Medulla oblongata (tissue), 1 donor: ENCODE measurements at regions not wholly inside any gene's neighbourhood (a gene's known extent, or its start where the extent isn't known, plus 50 kb on each side); places are given as distances from the start of the nearest gene placed in this dataset.
"Not testable (repeated sequence)": the region's sequence is repeated elsewhere in the genome, so short reads cannot be mapped to it uniquely, and the experiment has no call there.

Experiments
- DNase-seq: peaks from one replicate; pipeline ENCODE4 v3.0.0-alpha.2; 2015; ENCODE audit errors: extremely low spot score

DNA sequence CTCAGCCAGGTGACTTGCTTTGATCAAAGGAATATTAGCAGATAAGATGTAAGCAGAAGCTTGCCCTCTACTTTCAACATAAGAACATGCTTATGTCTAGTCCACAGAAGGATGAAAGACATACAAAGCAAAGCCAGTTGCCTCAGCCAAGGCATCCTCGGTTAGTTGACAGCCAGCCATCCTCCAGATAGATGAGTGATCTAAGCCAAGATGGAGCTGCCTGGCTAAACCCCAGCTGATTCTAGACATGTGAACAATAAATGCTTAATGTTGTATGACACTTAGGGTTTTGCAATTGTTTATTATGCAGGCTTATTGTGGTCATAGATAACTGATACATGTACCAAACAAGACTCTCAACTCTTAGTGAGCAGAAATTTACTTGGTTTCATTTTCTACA lies 157.6 kb upstream of the TMTC2 start:
- peak; percentile 23 for DNase-seq

DNA sequence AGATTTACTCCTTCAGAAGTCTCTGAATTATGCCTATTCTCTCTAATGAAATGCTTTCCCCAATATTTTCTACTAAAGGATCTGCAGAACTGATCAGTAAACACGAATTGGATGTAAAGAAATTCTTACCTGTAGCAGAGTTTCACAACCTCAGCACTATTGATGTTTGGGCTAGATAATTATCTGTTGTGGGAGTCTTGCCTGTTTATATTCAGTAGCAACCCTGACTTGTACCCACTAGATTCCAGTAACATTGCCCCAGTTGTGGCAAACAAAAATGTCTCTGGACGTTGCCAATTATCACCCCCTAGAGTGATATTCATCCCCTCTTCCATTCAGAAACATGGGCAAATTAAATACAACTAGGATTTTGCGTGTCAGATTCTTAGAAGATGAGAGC lies 156.8 kb upstream of the TMTC2 start:
- no peak for DNase-seq

DNA sequence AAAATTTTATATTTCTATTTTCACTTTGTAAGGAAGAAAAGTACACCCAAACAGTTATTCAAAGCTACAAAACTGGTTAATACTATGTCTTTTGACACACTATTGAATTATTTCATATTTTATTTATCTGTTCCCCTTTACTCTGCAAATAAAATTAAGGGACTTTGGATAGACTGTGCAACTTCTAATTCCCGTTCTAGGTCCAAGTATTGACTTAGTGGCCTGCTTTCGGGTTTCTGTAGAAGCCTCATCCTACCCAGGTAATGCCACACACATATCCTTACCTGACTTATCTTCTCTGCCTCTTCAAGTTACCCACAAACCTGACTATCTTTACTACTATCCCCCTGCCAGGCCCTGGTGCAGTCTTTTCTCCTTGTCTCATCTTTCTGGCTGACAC lies 156.3 kb upstream of the TMTC2 start:
- no peak for DNase-seq

GRCh38 chr12:82533341-82533740 lies 153.4 kb upstream of the TMTC2 start:
- DNase-seq: no peak

DNA sequence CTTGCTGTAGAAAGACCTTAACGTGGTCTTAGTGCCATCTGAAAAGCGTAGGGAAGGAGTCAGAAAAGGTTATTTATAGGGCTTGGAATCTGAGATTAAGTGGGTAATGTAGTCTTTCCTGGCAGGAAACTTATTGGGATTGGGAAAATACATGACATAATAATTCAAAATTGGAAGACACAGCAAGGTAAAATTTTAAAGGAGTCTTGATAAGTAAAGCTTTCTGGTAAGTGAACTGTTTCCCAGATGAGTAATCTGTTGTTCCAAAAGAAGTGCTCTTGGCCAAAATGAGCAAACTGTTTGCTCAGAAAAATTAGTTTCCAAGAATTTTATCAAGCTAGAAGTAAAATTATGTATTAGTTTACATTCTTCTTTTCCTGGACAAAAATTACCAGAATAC lies 149.3 kb upstream of the TMTC2 start:
- DNase-seq: no peak

DNA sequence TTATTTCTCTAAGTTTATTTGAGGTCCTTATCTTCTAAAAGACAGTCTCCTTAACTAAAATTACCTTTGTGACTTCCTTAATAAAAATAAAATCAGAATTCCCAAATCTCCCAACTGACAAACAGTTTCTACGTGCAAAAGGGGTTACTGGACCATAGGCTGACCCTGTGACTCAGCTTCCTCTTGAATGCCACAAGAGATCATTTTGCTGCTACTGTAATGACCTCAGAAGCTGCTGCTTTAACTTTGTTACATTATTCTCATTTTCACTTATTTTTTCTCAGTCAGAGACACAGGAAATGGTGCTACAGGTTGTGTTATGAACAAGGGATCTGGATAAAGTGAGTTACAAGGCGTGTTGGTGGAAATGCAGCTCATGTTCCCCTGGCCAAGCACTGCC lies 132.2 kb upstream of the TMTC2 start:
- no peak for DNase-seq

DNA sequence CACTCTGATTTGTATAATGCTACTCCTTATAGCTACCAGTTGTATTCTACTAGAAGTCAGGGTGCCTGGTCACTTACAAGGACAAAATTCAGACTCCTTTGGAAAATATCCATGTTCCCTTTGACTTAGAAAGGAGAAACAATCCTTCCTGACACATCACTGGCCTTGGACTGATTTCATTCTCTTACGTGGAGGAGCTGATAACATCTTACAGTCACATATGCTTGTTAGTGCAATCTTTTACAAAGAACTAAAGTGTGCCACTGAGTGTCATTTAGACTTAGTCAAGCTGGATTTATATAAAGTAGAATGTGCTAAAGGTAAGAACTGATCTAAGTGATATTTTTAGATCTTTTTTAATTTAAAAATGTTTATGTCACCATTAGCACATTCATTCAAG lies 131.0 kb upstream of the TMTC2 start:
- no peak for DNase-seq

- no peak for DNase-seq
Measured at GRCh38 chr12:82565966-82566365, 120.7 kb upstream of the TMTC2 start.

GRCh38 chr12:82567688-82568087 lies 119.0 kb upstream of the TMTC2 start:
- no peak for DNase-seq

DNA sequence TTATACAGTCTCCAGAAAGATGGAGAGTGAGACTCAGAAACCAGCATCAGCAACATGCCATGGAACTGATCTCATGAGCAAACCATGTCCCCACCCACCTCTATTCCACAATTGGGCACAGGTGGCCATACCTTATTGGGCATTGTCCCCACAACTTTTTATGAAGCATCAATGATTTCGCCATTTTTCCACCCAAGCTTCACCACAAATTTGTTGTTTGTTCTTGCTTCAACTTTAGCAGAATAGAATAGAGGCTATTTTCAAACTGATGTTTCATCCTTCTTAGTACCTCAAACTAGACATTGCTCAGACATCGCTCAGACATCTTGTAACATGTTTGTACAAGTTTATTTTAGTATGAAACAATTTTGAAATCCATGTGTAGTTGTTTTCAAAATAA lies 112.5 kb upstream of the TMTC2 start:
- DNase-seq: no peak

- no peak for DNase-seq
Measured at GRCh38 chr12:82578725-82579124, 108.0 kb upstream of the TMTC2 start.

DNA sequence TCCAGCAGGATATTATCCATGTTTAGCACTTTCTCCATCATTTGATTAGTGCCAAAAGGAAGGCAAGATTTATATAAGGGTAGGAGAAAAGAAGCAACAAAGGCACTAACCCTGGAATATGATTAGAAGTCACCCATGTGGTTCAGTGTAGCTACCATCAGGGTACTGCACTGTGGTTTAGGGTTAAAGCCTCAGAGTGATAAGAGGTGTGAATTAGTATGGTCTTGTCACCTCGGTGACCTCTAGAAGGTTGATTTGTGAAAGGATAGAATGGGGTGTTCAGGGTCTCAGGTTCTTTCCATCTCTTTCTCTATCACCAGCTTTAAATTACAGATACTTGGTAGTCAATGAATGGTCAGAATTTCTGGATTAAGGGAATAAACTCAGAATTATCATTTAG lies 103.0 kb upstream of the TMTC2 start:
- DNase-seq: no peak

- DNase-seq: no peak
Measured at GRCh38 chr12:82593143-82593542, 93.6 kb upstream of the TMTC2 start.

- DNase-seq: peak; percentile 5
Measured at GRCh38 chr12:82593901-82594396, 92.8 kb upstream of the TMTC2 start.

DNA sequence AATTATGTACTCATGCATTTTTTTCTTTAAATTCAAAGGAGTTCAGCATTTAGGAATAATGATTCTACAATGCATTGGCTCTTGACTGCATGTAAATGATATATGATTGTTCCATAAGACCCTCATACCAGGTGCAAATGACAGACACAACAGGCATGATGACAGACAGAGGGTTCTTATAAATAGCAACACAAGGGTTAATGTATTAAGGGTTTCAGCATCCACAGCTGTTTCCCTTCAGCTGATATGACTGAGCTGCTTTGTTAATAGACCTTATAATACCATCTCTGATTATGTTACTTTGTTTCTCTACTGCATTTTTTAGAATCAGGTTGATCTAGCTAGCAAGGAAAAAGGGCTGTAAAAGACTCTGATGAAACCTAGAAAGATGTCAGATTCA lies 90.8 kb upstream of the TMTC2 start:
- no peak for DNase-seq

DNA sequence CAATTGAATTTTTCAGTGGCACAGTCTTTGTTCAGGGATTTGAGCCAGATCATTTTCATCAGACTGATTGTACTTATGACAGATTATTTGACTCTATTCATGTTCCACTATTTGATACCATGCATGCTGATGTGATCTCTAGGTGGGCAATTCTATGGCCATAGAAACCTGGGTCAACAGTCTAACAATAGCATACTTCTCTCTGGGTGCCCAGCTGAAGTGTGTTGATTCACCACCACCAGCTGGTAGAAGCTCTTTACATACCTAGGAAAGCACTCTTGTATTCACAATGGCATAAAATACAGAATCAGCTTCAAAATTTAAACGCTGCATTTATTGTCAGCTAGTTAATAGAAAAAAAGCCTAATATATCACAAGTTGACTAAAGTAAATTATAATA lies 90.2 kb upstream of the TMTC2 start:
- no peak for DNase-seq

DNA sequence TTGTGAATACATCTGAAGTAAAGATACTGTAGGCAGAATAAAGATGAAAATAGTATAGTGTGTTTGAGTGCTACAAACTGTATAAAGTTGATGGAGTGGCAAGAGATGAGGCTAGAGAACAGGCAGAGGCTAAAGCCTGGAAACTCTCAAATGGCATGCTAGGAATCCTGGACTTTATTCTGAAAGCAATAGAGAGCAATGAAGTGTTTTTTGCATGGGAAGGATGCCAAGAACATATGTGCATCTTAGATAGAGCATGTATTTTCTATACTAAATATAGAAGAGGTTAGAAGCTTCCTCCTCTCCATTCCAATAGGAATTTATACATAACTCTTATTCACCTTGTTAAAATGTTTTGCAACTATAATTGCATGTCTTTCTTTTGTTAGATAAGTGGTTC lies 86.3 kb upstream of the TMTC2 start:
- no peak for DNase-seq

GRCh38 chr12:82603647-82604046 lies 83.1 kb upstream of the TMTC2 start:
- DNase-seq: not testable (repeated sequence)

DNA sequence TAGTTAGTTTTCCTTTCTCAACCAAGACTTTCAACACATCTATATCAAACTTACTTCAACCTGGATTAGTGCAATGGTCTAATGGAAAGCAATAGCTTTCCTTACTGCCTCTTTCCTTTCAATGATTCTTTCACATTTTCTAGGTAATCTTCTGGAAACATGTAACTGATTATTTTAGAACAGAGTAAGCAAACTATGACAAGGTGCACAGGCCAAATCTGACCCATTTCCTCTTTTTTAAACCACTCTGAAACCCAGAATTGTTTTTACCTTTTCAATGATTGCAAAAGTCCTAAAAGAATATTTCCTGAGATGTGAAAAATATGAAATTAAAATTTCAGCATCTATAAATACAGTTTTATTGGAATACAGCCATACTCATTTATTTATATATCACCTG lies 81.6 kb upstream of the TMTC2 start:
- DNase-seq: no peak

GRCh38 chr12:82608706-82609105 lies 78.0 kb upstream of the TMTC2 start:
- DNase-seq: no peak

- DNase-seq: no peak
Measured at GRCh38 chr12:82609234-82609914, 77.3 kb upstream of the TMTC2 start.

DNA sequence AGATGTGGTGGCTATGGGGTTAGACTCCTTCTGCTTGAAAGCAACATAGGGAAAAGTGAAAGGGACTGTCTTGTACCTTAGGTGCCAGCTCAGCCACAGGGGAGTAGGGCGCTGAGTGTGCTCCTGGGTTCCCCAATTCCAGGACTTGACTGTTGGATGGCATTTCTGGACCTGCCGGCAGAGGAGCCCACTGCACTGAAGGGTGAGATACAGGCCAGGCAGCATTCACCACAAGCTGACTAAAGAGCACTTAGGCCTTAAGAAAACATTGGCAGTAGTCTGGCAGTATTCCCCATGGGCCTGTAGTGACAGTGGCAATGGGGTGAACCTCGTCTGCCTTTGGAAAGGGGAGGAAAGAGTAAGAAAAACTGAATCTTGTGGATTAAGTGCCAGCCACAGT lies 67.1 kb upstream of the TMTC2 start:
- DNase-seq: no peak

GRCh38 chr12:82620917-82621316 lies 65.8 kb upstream of the TMTC2 start:
- no peak for DNase-seq

- DNase-seq: peak; percentile 94
Measured at GRCh38 chr12:82625523-82625922, 61.2 kb upstream of the TMTC2 start.
